DMS153 treated with DMSO at 0.1 percent for 48 hours (cell line): ENCODE measurements at regions not wholly inside any gene's neighbourhood (a gene's known extent, or its start where the extent isn't known, plus 50 kb on each side); places are given as distances from the start of the nearest gene placed in this dataset.
A peak's percentile ranks its signal among the peaks of the same experiment; 100 is the strongest.

Source experiments
- DNase-seq: peaks from one replicate; lab custom pipeline; 2025; ENCODE audit not compliant: unreplicated experiment; lab: John Stamatoyannopoulos, UW

DNA sequence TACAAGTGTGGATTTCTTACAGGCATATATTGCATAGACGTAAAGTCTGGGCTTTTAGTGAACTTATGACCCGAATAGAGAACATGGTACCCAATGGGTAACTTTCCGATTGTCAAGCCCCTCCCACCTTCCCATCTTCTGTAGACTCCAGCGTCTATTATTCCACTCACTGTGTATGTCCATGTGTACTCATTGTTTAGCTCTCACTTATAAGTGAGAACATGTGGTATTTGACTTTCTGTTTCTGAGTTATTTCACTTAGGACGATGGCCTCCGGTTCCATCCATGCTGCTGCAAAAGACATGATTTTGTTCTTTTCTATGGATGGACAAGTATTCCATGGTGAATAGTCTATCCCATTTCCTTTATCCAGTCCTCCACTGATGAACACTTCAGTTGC lies 306.4 kb downstream of the CD83 start:
- no peak for DNase-seq

DNA sequence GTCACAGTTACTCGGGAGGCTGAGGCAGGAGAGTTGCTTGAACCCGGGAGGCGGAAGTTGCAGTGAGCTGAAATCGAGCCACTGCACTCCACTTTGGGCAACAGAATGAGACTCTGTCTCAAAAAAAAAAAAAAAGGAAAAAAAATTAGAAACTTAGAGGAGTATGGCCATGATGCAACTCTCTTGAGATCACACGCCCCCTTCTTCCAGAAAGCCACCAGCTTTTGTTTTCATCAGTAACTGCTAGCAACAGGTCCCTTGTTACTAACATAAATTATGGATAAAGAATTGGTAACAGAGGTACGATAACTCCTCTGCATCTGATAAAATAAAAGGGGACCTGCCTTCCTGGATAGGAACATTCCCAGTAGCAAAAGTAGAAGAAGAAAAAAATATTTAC lies 308.2 kb downstream of the CD83 start:
- no peak for DNase-seq

DNA sequence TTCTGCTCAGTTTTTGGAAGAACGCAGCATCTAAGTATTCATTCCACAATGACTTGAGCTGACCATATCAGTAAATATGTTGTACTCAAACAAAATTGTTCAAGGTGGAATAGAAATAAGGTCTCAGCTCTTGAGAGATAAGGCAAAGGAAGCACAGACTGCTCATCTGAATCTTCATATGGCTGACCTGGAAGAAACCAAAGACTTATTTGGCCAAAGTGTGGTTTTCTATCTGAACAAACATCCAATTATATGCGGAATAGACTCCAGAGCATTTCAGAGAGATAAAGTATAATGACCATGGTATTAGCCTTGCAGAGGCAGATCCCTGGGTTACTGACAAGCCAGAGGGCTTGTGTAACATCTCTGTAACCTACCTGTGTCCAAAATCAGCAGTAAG lies 308.7 kb downstream of the CD83 start:
- DNase-seq = no peak

- DNase-seq = no peak
These were observed 310.7 kb downstream of the CD83 start for GRCh38 chr6:14428269-14428668.

DNA sequence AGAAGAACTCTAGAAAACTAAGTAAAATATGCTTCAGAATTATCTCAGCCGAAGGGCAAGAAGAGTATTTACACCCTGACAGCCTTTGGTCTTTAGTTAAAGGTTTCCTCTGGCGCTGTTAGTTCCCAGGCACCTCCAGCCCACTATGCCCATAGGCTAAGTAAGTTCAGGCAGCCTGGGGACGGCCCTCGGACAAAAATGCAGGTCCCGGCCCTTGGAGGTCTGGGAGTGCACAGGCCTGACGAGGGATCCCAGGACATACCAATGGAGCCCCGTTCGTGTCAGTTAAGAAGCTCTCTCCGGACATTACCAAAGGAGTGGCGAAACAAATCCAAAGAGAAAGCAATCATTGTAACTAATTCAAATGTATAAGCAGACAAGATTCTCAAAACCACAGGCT lies 311.8 kb downstream of the CD83 start:
- no peak for DNase-seq

DNA sequence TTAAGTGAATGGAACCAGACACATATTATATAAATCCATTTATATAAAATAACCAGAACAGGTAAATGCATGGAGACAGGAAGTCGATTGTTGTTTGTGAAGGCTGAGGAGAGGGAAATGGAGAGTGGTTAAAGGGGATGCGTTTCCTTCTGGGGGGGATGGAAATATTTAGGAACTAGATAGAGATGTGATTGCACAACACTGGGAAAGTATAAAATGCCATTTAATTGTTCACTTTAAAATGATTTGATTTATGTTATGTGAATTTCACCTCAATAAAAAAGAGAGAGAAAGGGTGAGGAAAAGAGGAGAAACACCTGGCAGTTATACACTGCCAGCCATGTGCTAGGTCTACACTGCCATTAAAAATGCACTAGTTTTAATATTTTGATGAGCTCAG lies 312.6 kb downstream of the CD83 start:
- no peak for DNase-seq

- no peak for DNase-seq
These were observed 314.1 kb downstream of the CD83 start for GRCh38 chr6:14431385-14432330.

GRCh38 chr6:14434916-14435690 lies 317.5 kb downstream of the CD83 start:
- no peak for DNase-seq

DNA sequence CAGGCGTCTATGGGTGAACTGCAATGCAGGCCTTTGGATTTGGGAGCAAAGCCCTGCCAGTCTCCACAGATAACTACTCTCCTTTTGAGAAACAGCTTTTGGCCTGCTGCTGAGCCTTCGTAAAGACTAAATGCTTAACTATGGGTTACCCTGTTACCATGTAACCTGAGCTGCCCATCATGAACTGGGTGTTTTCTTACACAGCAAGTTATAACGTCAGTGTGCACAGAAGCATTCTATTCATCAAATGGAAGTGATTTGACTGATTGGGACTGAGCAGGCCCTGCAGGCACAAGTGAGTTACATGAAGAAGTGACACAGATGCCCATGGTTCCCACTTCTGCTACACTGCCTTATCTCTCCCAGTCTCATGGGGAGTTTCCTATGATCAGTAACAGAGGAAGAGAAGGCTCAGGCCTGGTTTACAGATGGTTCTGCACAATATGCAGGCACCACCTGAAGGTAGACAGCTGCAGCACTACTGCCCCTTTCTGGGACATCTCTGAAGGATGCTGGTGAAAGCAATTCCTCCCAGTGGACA lies 319.1 kb downstream of the CD83 start:
- no peak for DNase-seq

DNA sequence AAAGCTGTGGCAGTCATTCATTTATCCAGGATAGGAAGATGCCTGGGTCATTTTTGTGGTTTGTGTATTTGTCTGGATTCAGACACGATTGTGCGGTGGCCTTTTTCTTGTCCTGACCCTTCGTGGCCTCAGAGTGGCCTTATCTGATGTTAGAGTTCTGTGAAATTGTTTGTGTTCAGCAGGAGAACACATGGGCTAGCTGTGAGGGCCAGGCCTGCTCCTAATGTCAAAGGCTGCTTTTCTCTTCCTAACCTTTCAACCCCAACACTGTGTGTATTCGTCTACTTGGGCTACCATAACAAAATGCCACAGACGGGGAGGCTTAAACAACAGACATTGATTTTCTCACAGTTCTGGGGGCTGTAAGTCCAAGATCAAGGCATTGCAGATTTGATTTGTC lies 321.8 kb downstream of the CD83 start:
- no peak for DNase-seq

DNA sequence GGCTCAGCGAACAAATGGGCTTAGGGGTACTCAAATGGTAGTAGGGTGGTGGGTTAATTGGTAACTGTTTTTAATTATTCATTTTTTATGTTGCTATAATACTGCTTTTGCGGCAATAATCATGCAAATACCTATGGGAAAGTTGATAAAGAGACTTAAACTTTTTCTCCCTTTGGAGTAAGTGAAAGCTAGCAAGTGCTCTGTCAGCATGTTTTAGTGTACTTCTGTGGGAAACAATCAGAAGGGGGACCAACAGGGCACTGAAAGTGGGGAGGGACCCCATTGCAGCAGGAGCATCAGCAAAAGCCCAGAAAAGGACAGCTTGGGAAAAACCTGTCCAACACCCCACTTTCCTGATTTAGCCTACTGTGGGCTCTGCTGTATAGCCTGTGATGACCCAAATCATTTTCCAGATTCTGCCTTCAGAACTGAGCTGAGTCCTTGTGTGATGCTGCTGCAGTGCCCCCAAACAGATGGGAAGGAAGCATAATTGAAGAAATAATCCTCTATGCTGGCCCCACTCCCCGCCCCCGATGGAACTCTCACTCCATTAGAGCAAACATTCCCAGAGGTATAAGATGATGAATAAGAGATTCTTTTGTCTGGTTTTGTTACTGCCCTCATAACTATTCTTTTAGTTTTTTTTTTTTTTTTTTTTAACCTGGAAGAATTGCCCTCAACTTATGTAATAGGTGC lies 322.8 kb downstream of the CD83 start:
- DNase-seq = no peak

DNA sequence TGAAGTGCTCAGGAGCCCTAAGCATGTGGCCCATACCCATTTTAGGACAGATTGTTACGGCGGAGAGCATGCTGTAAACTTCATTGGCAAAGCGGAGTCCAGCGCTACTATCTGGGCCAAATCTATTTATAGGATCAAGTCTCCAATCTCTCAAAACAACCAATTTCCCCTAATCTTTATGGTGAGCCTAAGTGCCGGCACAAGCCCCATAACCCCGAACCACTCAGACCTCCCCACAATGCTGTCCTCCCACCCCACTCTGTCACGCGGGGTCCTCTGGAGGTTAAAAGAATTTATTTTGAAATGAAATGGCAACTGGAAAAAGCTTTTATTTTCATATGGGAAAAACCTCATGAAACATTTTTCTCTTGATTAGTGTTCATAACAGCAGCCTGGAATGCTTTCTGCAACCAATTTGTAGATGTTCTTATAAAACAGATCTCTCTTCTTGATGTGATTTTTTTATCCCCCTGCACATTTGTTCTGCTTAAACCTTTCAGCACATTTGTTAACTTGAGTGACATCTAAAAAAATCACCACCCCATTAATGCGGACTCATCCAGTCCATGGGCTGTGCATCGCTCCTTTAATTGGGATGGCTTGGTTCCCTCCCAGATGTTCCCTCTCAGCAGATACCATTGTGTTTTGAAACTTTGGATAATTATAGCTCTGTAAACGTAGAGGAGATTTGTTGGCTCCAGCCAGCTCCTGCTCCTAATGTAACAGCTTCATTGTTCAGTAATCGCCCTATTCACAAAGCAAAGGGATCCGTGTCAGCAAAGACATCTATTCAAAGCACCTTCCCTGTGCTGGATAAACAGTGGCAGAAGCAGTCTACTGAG lies 323.6 kb downstream of the CD83 start:
- DNase-seq = peak; percentile 71

DNA sequence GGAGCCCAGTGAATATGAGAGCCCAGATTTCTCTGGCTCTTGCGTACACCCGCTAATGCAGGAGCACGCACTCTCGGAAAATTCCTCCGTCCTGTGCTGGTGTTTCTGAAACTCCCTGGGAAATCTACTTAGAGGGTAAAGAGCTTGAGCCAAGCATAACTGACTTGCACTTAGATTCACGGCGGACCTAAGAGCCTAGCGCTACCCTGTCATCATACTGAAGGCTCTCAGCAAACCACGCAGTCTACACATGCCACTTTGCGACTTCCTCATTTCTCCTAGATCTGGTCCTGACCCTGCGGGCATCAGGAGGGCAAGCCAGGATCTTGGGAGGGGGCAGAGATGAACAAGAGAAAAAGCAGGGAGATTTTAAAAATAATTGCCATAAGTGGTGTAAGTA lies 324.7 kb downstream of the CD83 start:
- no peak for DNase-seq

GRCh38 chr6:14443629-14444268 lies 326.2 kb downstream of the CD83 start:
- no peak for DNase-seq

- DNase-seq = no peak
These were observed 326.9 kb downstream of the CD83 start for GRCh38 chr6:14444295-14444972.

DNA sequence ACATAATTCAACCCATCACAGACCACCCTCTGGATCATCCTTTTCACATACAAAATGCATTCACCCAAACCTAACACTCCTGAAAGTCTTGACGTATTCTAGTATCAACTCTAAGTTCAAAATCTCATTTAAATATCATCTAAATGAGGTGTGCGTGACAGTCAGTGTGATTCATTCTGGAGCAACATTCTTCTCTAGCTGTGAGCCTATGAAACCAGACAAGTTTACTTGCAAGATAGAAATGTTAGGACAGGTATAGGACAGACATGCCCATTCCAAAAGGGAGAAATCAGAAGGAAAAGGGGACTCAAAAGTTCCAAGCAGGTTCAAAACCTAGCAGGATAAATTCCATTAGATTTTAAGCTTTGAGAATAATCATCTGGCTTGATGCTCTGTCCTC lies 329.7 kb downstream of the CD83 start:
- DNase-seq = no peak

GRCh38 chr6:14448246-14448645 lies 330.7 kb downstream of the CD83 start:
- no peak for DNase-seq

- DNase-seq = peak; percentile 65
These were observed 332.5 kb downstream of the CD83 start for GRCh38 chr6:14450133-14450504.

DNA sequence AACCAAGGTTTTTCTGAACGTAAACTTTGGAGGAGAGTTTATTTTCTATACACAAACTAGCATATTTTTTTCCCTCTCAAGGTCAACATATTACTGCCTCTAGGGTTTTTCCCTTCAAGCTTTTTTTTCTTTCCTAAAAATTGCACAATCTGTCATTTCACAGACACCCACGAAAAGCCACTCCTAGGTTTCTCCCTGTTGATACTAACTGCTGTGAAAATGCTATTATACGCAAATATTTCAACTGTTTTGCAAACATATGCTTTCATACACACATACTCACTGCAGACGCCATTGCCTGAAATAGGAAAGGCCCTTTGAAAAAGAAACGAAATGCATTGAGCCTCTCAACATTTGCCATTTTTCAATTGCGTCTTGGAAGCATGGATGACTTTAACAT lies 333.0 kb downstream of the CD83 start:
- no peak for DNase-seq
